ENCODE measurements at regions not wholly inside any gene's neighbourhood (a gene's known extent, or its start where the extent isn't known, plus 50 kb on each side); places are given as distances from the start of the nearest gene placed in this dataset.

GRCh38 chr2:34808426-34808825 lies 1209.3 kb upstream of the FAM98A start:
- H3K4me1 ChIP-seq (ENCODE audit: control insufficient read depth in 1 of 2, insufficient read depth in 2 of 2, low read depth in 1 of 2, low read length in 1 of 2) = no peaks in the 10 kb centered on the region
- no peaks in the 10 kb centered on the region for H3K9me2 ChIP-seq
- no peaks in the 10 kb centered on the region for H4K20me1 ChIP-seq (ENCODE audit: insufficient read depth)
- H3K27ac ChIP-seq (ENCODE audit: low read depth in 2 of 2, low read length in 1 of 2) = no peak overlapping the region
- H2AFZ ChIP-seq (ENCODE audit: low read depth) = no peak overlapping the region
- TF ChIP-seq GATA2 (CRISPR knock-in tag; IDR thresholded peaks at IDR 0.05) (no peak), MAX (IDR thresholded peaks at IDR 0.05; ENCODE audit: low read depth) (no peak), RCOR1 (IDR thresholded peaks at IDR 0.05; ENCODE audit: low read length) (no peak), MEF2A (IDR thresholded peaks at IDR 0.05; ENCODE audit: borderline replicate concordance, low read depth) (no peak), TAF1 (IDR thresholded peaks at IDR 0.05; ENCODE audit: borderline replicate concordance, low read depth, low read length) (no peak), USF2 (IDR thresholded peaks at IDR 0.05; ENCODE audit: borderline replicate concordance, low read depth, low read length) (no peak), RXRA (IDR thresholded peaks at IDR 0.05; ENCODE audit: borderline replicate concordance, low read depth) (no peak), TEAD4 (IDR thresholded peaks at IDR 0.05; ENCODE audit: borderline replicate concordance, insufficient read depth) (no peak)
- no peaks in the 10 kb centered on the region for H3F3A ChIP-seq (replicated peaks; ENCODE audit: insufficient read depth)
- no peak for DNase-seq
- H3K36me3 ChIP-seq (replicated peaks in 1 of 2; ENCODE audit: control insufficient read depth in 1 of 2, insufficient read depth in 2 of 2, low read length in 1 of 2) = no peaks in the 10 kb centered on the region
- ChIA-PET CTCF (interaction anchor here (0.6 kb wide), 1 partner anchor 907 kb away, joined by 3 read pairs; no protein-coding TSS in a partner anchor), POLR2A (no interaction called here)
- no peak overlapping the region for H3K4me2 ChIP-seq
- no peaks in the 10 kb centered on the region; the same call in 1 of the 2 replicates for H3K9me3 ChIP-seq
- no peaks in the 10 kb centered on the region for H3K27me3 ChIP-seq (ENCODE audit: insufficient read depth)
- H3K9ac ChIP-seq = no peak overlapping the region
- 2% methylated on average over 3 of the region's 3 CpGs for WGBS (ENCODE audit: low lambda C conversion rate)
- no peak overlapping the region for H3K4me3 ChIP-seq (ENCODE audit: low read depth in 2 of 2, low read length in 1 of 2)
- no peaks in the 10 kb centered on the region for H3K79me2 ChIP-seq (ENCODE audit: insufficient read depth)

GRCh38 chr2:34806891-34807290 lies 1207.8 kb upstream of the FAM98A start:
- ChIA-PET POLR2A (no interaction called here), CTCF (no interaction called here)
- Histone ChIP-seq H3K79me2 (ENCODE audit: insufficient read depth) (no peaks in the 10 kb centered on the region), H2AFZ (ENCODE audit: low read depth) (no peak overlapping the region), H3K27ac (ENCODE audit: low read depth in 2 of 2, low read length in 1 of 2) (no peak overlapping the region), H3F3A (replicated peaks; ENCODE audit: insufficient read depth) (no peaks in the 10 kb centered on the region), H3K36me3 (replicated peaks in 1 of 2; ENCODE audit: control insufficient read depth in 1 of 2, insufficient read depth in 2 of 2, low read length in 1 of 2) (no peaks in the 10 kb centered on the region), H3K27me3 (ENCODE audit: insufficient read depth) (no peaks in the 10 kb centered on the region), H4K20me1 (ENCODE audit: insufficient read depth) (no peaks in the 10 kb centered on the region), H3K4me3 (ENCODE audit: low read depth in 2 of 2, low read length in 1 of 2) (no peak overlapping the region), H3K4me1 (ENCODE audit: control insufficient read depth in 1 of 2, insufficient read depth in 2 of 2, low read depth in 1 of 2, low read length in 1 of 2) (no peaks in the 10 kb centered on the region), H3K9me3 (no peaks in the 10 kb centered on the region; the same call in 1 of the 2 replicates), H3K4me2 (no peak overlapping the region), H3K9me2 (no peaks in the 10 kb centered on the region), H3K9ac (no peak overlapping the region)
- no peak for DNase-seq
- TF ChIP-seq FOXJ3 (CRISPR knock-in tag; IDR thresholded peaks at IDR 0.05) = no peak

- no peak overlapping the region for H3K4me3 ChIP-seq (ENCODE audit: low read depth in 2 of 2, low read length in 1 of 2)
- no peak for TF ChIP-seq FOXM1 (IDR thresholded peaks at IDR 0.05; ENCODE audit: low read depth)
- H3K9ac ChIP-seq = no peak overlapping the region
- no peak overlapping the region for H3K4me2 ChIP-seq
- no peaks in the 10 kb centered on the region for H3F3A ChIP-seq (replicated peaks; ENCODE audit: insufficient read depth)
- ChIA-PET CTCF (no interaction called here), POLR2A (no interaction called here)
- H3K36me3 ChIP-seq (replicated peaks in 1 of 2; ENCODE audit: control insufficient read depth in 1 of 2, insufficient read depth in 2 of 2, low read length in 1 of 2) = no peaks in the 10 kb centered on the region
- no peaks in the 10 kb centered on the region for H4K20me1 ChIP-seq (ENCODE audit: insufficient read depth)
- DNase-seq = no peak
- H3K27me3 ChIP-seq (ENCODE audit: insufficient read depth) = no peaks in the 10 kb centered on the region
- H3K4me1 ChIP-seq (ENCODE audit: control insufficient read depth in 1 of 2, insufficient read depth in 2 of 2, low read depth in 1 of 2, low read length in 1 of 2) = no peaks in the 10 kb centered on the region
- no peak overlapping the region for H3K27ac ChIP-seq (ENCODE audit: low read depth in 2 of 2, low read length in 1 of 2)
- no peaks in the 10 kb centered on the region; the same call in 1 of the 2 replicates for H3K9me3 ChIP-seq
- no peaks in the 10 kb centered on the region for H3K79me2 ChIP-seq (ENCODE audit: insufficient read depth)
- 9% methylated on average over 3 of the region's 3 CpGs for WGBS (ENCODE audit: low lambda C conversion rate)
- no peaks in the 10 kb centered on the region for H3K9me2 ChIP-seq
- H2AFZ ChIP-seq (ENCODE audit: low read depth) = no peak overlapping the region
Measured at GRCh38 chr2:34806396-34806795, 1207.3 kb upstream of the FAM98A start.

Data from SK-N-SH (cell line).